GM12878 (cell line): ENCODE measurements at regions not wholly inside any gene's neighbourhood (a gene's known extent, or its start where the extent isn't known, plus 50 kb on each side); places are given as distances from the start of the nearest gene placed in this dataset.

ENCODE experiments used
- ATAC-seq: fragments of 200-7000 bp; cut with Tn5 transposase; 3 replicates; pipeline ENCODE4 v1.9.1; 2020; ENCODE audit warnings: mild to moderate bottlenecking, moderate library complexity
- BruUV-seq: library from RNA; stranded (reverse); fragments of 400-500 nt; replicated peaks from 2 replicates; lab custom pipeline; 2021; lab: Mats Ljungman, UMichigan
- CTCF ChIA-PET: fragments of 300-600 bp; sonication (Branson Sonifier 250); formaldehyde crosslinking; extraction: SDS; loops from one replicate; lab custom pipeline; 2021; ENCODE audit warnings: inconsistent platforms; lab: Yijun Ruan, JAX
- POLR2A ChIA-PET: fragments of 350-600 bp; formaldehyde crosslinking; extraction: SDS; loops from one replicate; lab custom pipeline; 2021; ENCODE audit warnings: inconsistent platforms; lab: Charles Lee
- RAD21 ChIA-PET: fragments of 300-600 bp; sonication (Branson Sonifier 250); formaldehyde crosslinking; loops from one replicate; lab custom pipeline; 2023; ENCODE audit warnings: antibody characterized with exemption; ENCODE audit not compliant: unreplicated experiment; lab: Charles Lee
- SMC1A ChIA-PET: fragments of 300-600 bp; sonication (Branson Sonifier 250); formaldehyde crosslinking; loops from one replicate; lab custom pipeline; 2023; ENCODE audit not compliant: unreplicated experiment, uncharacterized antibody; lab: Charles Lee
- DNase-seq: peaks from one replicate; pipeline ENCODE4 v3.0.0-alpha.2; 2011; ENCODE audit warnings: low read depth, low spot score
- FAIRE-seq: peaks from 3 replicates; lab custom pipeline; 2011; peaks lifted over from hg19 to GRCh38; lab: Jason Lieb, UNC
- H2AFZ ChIP-seq: 2 replicates; pipeline ENCODE4 v1.6.0; 2011; ENCODE audit warnings: low read depth, low read length, control low read depth; ENCODE audit not compliant: control insufficient read depth
- H3K27ac ChIP-seq: 2 replicates; pipeline ENCODE4 v1.5.1; 2011; ENCODE audit warnings: control low read depth; ENCODE audit not compliant: control insufficient read depth, insufficient read depth
- H3K27me3 ChIP-seq, 2 experiments: replicated peaks in 1 of 2; 2 replicates each; pipeline versions ENCODE4 v1.6.0 to v1.6.1; 2011; ENCODE audit warnings: low read length in 1 of 2; ENCODE audit not compliant: control insufficient read depth in 2 of 2, insufficient read depth in 2 of 2
- H3K36me3 ChIP-seq, 2 experiments: 2 replicates each; pipeline ENCODE4 v1.5.1; 2011; ENCODE audit warnings: low read length in 1 of 2; ENCODE audit not compliant: control insufficient read depth in 2 of 2, insufficient read depth in 2 of 2
- H3K4me1 ChIP-seq: 2 replicates; pipeline ENCODE4 v1.6.1; 2011; ENCODE audit warnings: mild to moderate bottlenecking, low read length, moderate library complexity, mixed read lengths; ENCODE audit not compliant: control insufficient read depth, insufficient read depth
- H3K4me2 ChIP-seq: 2 replicates; pipeline ENCODE4 v1.6.0; 2011; ENCODE audit warnings: control low read depth; ENCODE audit not compliant: control insufficient read depth, insufficient read depth
- H3K4me3 ChIP-seq: fragments of 200-600 bp; sonication (generic); 2 replicates; pipeline ENCODE4 v1.5.1; 2016
- H3K79me2 ChIP-seq: 2 replicates; pipeline ENCODE4 v1.6.0; 2011; ENCODE audit warnings: low read length; ENCODE audit not compliant: control insufficient read depth, insufficient read depth
- H3K9ac ChIP-seq: 2 replicates; pipeline ENCODE4 v1.8.0; 2011; ENCODE audit warnings: low read length, control low read depth, mixed read lengths; ENCODE audit not compliant: control insufficient read depth, insufficient read depth
- H3K9me3 ChIP-seq: replicated peaks from 3 replicates; pipeline ENCODE4 v1.5.1; 2011; ENCODE audit warnings: mild to moderate bottlenecking, low read length; ENCODE audit not compliant: control insufficient read depth, insufficient read depth
- H4K20me1 ChIP-seq: 2 replicates; pipeline ENCODE4 v1.6.0; 2011; ENCODE audit not compliant: control insufficient read depth, insufficient read depth
- ATF2 ChIP-seq: IDR thresholded peaks from 2 replicates; pipeline ENCODE4 v1.6.1; 2012; ENCODE audit warnings: low read length, inconsistent platforms
- BHLHE40 ChIP-seq, 2 experiments: fragments of 450-650 bp in 1 of 2; IDR thresholded peaks; 2 replicates each; pipeline ENCODE4 v1.6.1; 2011 to 2017; ENCODE audit warnings: low read depth in 2 of 2, borderline replicate concordance in 1 of 2, improper control_type of control experiment in 1 of 2, low read length in 1 of 2, mild to moderate bottlenecking in 1 of 2
- CTCF ChIP-seq, 3 experiments: IDR thresholded peaks in 2 of 3; conservative IDR thresholded peaks in 1 of 3; 2 replicates each; pipeline ENCODE4 v1.5.1; 2011; ENCODE audit warnings: low read depth in 3 of 3, low read length in 3 of 3, mild to moderate bottlenecking in 3 of 3, control low read depth in 2 of 3, moderate library complexity in 2 of 3, inconsistent platforms in 1 of 3, mixed read lengths in 1 of 3; ENCODE audit not compliant: control insufficient read depth in 2 of 3, insufficient read depth in 1 of 3; ENCODE audit errors: extremely low read depth in 1 of 3
- DPF2 ChIP-seq: fragments of 450-650 bp; IDR thresholded peaks from 2 replicates; pipeline ENCODE4 v1.6.1; 2017; ENCODE audit warnings: mild to moderate bottlenecking
- FOS ChIP-seq: IDR thresholded peaks from 3 replicates; pipeline ENCODE4 v1.6.1; 2011; ENCODE audit warnings: borderline replicate concordance; ENCODE audit not compliant: insufficient read length; ENCODE audit errors: extremely low read depth
- FOXK2 ChIP-seq: fragments of 450-650 bp; IDR thresholded peaks from 2 replicates; pipeline ENCODE4 v1.6.1; 2017; ENCODE audit warnings: mild to moderate bottlenecking, moderate library complexity
- MXI1 ChIP-seq: fragments of 150-350 bp; IDR thresholded peaks from 2 replicates; pipeline ENCODE4 v1.6.1; 2011; ENCODE audit warnings: low read depth, mild to moderate bottlenecking, inconsistent platforms, low read length, improper control_type of control experiment
- NR2F1 ChIP-seq: fragments of 450-650 bp; conservative IDR thresholded peaks from 2 replicates; pipeline ENCODE4 v1.6.1; 2017; ENCODE audit warnings: mild to moderate bottlenecking
- PML ChIP-seq: IDR thresholded peaks from 2 replicates; pipeline ENCODE4 v1.6.1; 2012; ENCODE audit warnings: low read length, inconsistent platforms
- TCF12 ChIP-seq: IDR thresholded peaks from 2 replicates; pipeline ENCODE4 v1.6.1; 2011; ENCODE audit warnings: low read depth, mild to moderate bottlenecking, low read length
- ZNF24 ChIP-seq: fragments of 450-650 bp; IDR thresholded peaks from 2 replicates; pipeline ENCODE4 v1.6.1; 2017; ENCODE audit warnings: antibody characterized with exemption, mild to moderate bottlenecking
- WGBS: methylation state at CpG from one replicate; pipeline ENCODE4 v1.1.6; 2016; ENCODE audit warnings: low lambda C conversion rate; ENCODE audit not compliant: insufficient replicate concordance, insufficient coverage; ENCODE audit errors: missing lambda C conversion rate; 5-methylcytosine and 5-hydroxymethylcytosine counted together
- in situ Hi-C: fragments of 300-500 bp; cut with MboI; formaldehyde crosslinking; loops from 9 replicates; pipeline ENCODE4 v1.14.3; 2018; ENCODE audit warnings: mixed read lengths
- intact Hi-C: fragments of 100-400 bp; cut with micrococcal nuclease; formaldehyde crosslinking; loops from one replicate; pipeline ENCODE4 v1.14.2; 2022; ENCODE audit not compliant: unreplicated experiment

DNA sequence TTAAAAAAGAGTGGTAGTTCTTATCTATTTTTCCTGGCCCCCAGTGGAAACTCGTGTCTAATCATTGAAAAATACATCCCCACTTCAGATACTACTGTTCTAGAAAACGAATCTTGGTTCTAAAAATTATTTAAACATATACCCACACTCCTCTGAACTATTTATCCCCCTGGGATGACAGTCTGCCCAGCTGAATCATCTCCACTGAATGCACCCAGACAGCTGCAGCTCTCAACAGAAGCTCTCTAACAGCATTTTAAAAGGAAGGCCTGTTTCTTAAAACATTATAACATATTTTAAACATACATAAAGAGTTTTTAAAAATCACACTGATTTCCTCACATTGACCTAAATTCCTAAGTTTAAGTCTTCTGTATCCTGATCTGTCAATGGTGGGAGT, 544.6 kb upstream of the PHF14 start:
- Histone ChIP-seq H4K20me1 (no peaks in the 10 kb centered on the region), H2AFZ (no peak overlapping the region), H3K79me2 (no peaks in the 10 kb centered on the region), H3K27ac (no peak overlapping the region), H3K9ac (no peak overlapping the region), H3K9me3 (no peaks in the 10 kb centered on the region), H3K4me3 (no peak overlapping the region), H3K4me1 (no peaks in the 10 kb centered on the region), H3K36me3 (no peaks in the 10 kb centered on the region), H3K4me2 (no peak overlapping the region), H3K27me3 (no peaks in the 10 kb centered on the region)
- SMC1A ChIA-PET, result no interaction called here
- intact Hi-C loops, result no loop called here
- in situ Hi-C loops, result no loop called here
- WGBS, result 2% methylated on average over 2 of the region's 2 CpGs
- BruUV-seq, result no TSS peak
- ATAC-seq, result no peak
- FAIRE-seq, result no peak
- RAD21 ChIA-PET, result no interaction called here
- DNase-seq, result no peak
- TF ChIP-seq ATF2, result no peak
- no peak for TF ChIP-seq MXI1
- TF ChIP-seq FOS, result no peak
- no peak for TF ChIP-seq CTCF (IDR thresholded peaks at IDR 0.05 in 2 of 3, conservative IDR thresholded peaks at IDR 0.05 in 1 of 3; ENCODE audit: control insufficient read depth in 2 of 3, extremely low read depth in 1 of 3, insufficient read depth in 1 of 3, low read depth in 3 of 3, low read length in 3 of 3)
- no peak for TF ChIP-seq BHLHE40 (IDR thresholded peaks at IDR 0.05; ENCODE audit: borderline replicate concordance in 1 of 2, low read depth in 2 of 2, low read length in 1 of 2)
- no peak for TF ChIP-seq TCF12
- no peak for TF ChIP-seq DPF2
- no peak for TF ChIP-seq ZNF24
- no peak for TF ChIP-seq PML
- TF ChIP-seq NR2F1, result no peak
- TF ChIP-seq FOXK2, result no peak
- POLR2A ChIA-PET, result no interaction called here
- CTCF ChIA-PET, result interaction anchor here (1.4 kb wide), 1 partner anchor 16 kb away, joined by 4 read pairs; no protein-coding TSS in a partner anchor
